T-cell (primary cell): ENCODE measurements at regions not wholly inside any gene's neighbourhood (a gene's known extent, or its start where the extent isn't known, plus 50 kb on each side); places are given as distances from the start of the nearest gene placed in this dataset.

ENCODE experiments used
- ATAC-seq, 4 experiments: fragments of 200-7000 bp in 3 of 4; fragments of 150-1000 bp in 1 of 4; cut with Tn5 transposase; replicated peaks in 1 of 4; 1 replicate in 3 of 4; 2 replicates in 1 of 4; pipeline ENCODE4 v1.10.0; 2021; ENCODE audit warnings: moderate library complexity in 3 of 4, mild to moderate bottlenecking in 2 of 4, moderate number of reproducible peaks in 1 of 4
- CTCF ChIA-PET, 2 donors: fragments of 300-600 bp; sonication (Branson Sonifier 250); formaldehyde crosslinking; loops; one replicate each; lab custom pipeline; 2022; ENCODE audit warnings: antibody characterized with exemption in 2 of 2; lab: Charles Lee
- POLR2A ChIA-PET, 2 donors: fragments of 300-600 bp; sonication (Branson Sonifier 250); formaldehyde crosslinking; loops; one replicate each; lab custom pipeline; 2022; ENCODE audit warnings: antibody characterized with exemption in 2 of 2; lab: Charles Lee
- DNase-seq, 35 experiments: peaks; one replicate each; pipeline versions ENCODE4 v3.0.0 to v3.0.0-alpha.2; 2013 to 2023
- H3K27ac ChIP-seq: one replicate; pipeline ENCODE4 v1.5.1; 2013; ENCODE audit warnings: low read length
- H3K27me3 ChIP-seq, 2 experiments: replicated peaks in 1 of 2; 1 replicate in 1 of 2; 2 replicates in 1 of 2; pipeline versions ENCODE4 v1.6.1 to v1.7.0; 2013; ENCODE audit warnings: low read length in 1 of 2, mixed read lengths in 1 of 2; ENCODE audit not compliant: control insufficient read depth in 2 of 2, insufficient read depth in 2 of 2; ENCODE audit errors: extremely low read depth in 1 of 2
- H3K36me3 ChIP-seq, 2 donors: 1 replicate in 1 of 2; 2 replicates in 1 of 2; pipeline versions ENCODE4 v1.6.1 to v1.7.0; 2013; ENCODE audit warnings: low read length in 1 of 2; ENCODE audit not compliant: control insufficient read depth in 2 of 2, insufficient read depth in 1 of 2; ENCODE audit errors: extremely low read depth in 1 of 2
- H3K4me1 ChIP-seq, 2 experiments: 1 replicate in 1 of 2; 2 replicates in 1 of 2; pipeline versions ENCODE4 v1.6.1 to v1.7.0; 2013; ENCODE audit warnings: low read length in 2 of 2, mixed read lengths in 1 of 2; ENCODE audit not compliant: insufficient read depth in 2 of 2, control insufficient read depth in 1 of 2; ENCODE audit errors: extremely low read depth in 1 of 2
- H3K4me3 ChIP-seq, 2 donors: 1 replicate in 1 of 2; 2 replicates in 1 of 2; pipeline versions ENCODE4 v1.5.1 to v1.7.0; 2013; ENCODE audit warnings: mild to moderate bottlenecking in 2 of 2, low read length in 1 of 2, moderate library complexity in 1 of 2; ENCODE audit not compliant: control insufficient read depth in 1 of 2; ENCODE audit errors: extremely low read depth in 1 of 2
- H3K9me3 ChIP-seq: 2 replicates; pipeline ENCODE4 v1.7.0; 2013
- H3K27ac Mint-ChIP-seq, 2 donors: one replicate each; pipeline ENCODE4 v1.8.0; 2020 to 2021; ENCODE audit warnings: mild to moderate bottlenecking in 2 of 2, mixed read lengths in 2 of 2
- H3K27me3 Mint-ChIP-seq, 2 donors: one replicate each; pipeline ENCODE4 v1.8.0; 2021 to 2022; ENCODE audit warnings: mixed read lengths in 2 of 2
- H3K36me3 Mint-ChIP-seq: one replicate; pipeline ENCODE4 v1.8.0; 2021; ENCODE audit warnings: mixed read lengths
- H3K4me1 Mint-ChIP-seq, 3 donors: one replicate each; pipeline ENCODE4 v1.8.0; 2020 to 2022; ENCODE audit warnings: mixed read lengths in 3 of 3, mild to moderate bottlenecking in 1 of 3
- H3K4me3 Mint-ChIP-seq, 3 donors: one replicate each; pipeline ENCODE4 v1.8.0; 2020 to 2022; ENCODE audit warnings: mild to moderate bottlenecking in 3 of 3, mixed read lengths in 3 of 3, moderate library complexity in 3 of 3
- H3K9me3 Mint-ChIP-seq, 3 donors: one replicate each; pipeline ENCODE4 v1.8.0; 2020 to 2022; ENCODE audit warnings: mixed read lengths in 3 of 3
- WGBS: methylation state at CpG from one replicate; pipeline ENCODE4 v1.1.5; 2013; ENCODE audit warnings: missing lambda C conversion rate; ENCODE audit not compliant: insufficient coverage; 5-methylcytosine and 5-hydroxymethylcytosine counted together

DNA sequence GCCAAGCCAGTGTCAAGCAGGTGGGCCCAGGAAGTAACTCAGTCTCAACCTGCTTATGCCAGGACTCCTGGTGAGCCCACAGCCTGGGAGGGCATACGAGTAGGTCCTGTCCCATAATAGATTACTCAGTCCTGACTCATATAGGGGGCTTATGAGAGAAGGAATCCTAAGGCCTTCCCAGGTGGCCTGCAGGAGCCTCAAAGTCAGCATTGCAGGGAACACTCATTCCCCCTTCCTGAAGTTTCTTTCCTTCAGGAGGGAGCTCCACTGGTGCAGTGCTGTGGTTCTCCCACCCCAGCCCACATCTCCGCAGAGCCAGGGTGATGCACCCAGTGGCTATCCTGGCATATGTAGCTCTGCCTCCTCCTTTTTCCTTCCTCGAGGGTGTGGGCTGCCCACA, 137.3 kb downstream of the ZIC5 start:
- Mint-ChIP-seq H3K27me3 (no peaks in the 10 kb centered on the region), H3K4me3 (no peak overlapping the region), H3K4me1 (peaks cover 2 to 9% (median 7%) of the 10 kb centered on the region in 3 donors), H3K9me3 (no peaks in the 10 kb centered on the region), H3K27ac (no peak overlapping the region), H3K36me3 (peaks cover 29% of the 10 kb centered on the region)
- DNase-seq (no peak), ATAC-seq (no peak)
- Histone ChIP-seq H3K27me3 (no peaks in the 10 kb centered on the region), H3K27ac (no peak overlapping the region), H3K4me3 (no peak overlapping the region), H3K9me3 (no peaks in the 10 kb centered on the region), H3K36me3 (no peaks in the 10 kb centered on the region), H3K4me1 (peaks cover 0 to 9% of the 10 kb centered on the region in 2 experiments)
- ChIA-PET POLR2A (no interaction called here), CTCF (interaction anchor here in 1 of 2 donors (0.6 kb wide), 1 partner anchor 498 kb away, joined by 3 read pairs; no protein-coding TSS in a partner anchor)
- 67% methylated on average over 1 of the region's 3 CpGs for WGBS

DNA sequence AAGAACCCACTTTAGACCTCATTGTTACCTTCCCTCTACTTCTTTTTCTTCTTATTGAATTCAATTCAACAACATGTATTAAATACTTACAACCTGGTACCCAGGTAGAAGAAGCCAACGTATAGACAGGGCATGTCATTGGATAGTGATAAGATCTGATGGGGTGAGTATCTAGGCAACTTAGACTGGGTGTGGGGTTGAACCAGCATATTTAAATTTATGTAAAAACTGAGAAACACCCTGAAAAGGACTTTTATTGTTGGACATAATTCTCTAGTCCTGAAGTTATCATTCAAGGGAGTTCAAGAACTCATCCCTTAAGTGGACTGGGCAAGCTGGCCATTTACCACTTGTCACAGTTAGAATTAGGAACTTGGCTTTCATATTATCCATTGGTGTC, 139.2 kb downstream of the ZIC5 start:
- no peak overlapping the region for H3K27ac Mint-ChIP-seq
- Histone ChIP-seq H3K27me3 (peaks cover 0 to 2% of the 10 kb centered on the region in 2 experiments), H3K4me3 (no peak overlapping the region), H3K9me3 (no peaks in the 10 kb centered on the region), H3K4me1 (peaks cover 0 to 9% of the 10 kb centered on the region in 2 experiments), H3K27ac (no peak overlapping the region), H3K36me3 (no peaks in the 10 kb centered on the region)
- ATAC-seq (no peak), DNase-seq (no peak)
- H3K27me3 Mint-ChIP-seq, result no peaks in the 10 kb centered on the region
- CTCF ChIA-PET, result interaction anchor here in 1 of 2 donors (0.6 kb wide), 1 partner anchor 1296 kb away, joined by 3 read pairs; no protein-coding TSS in a partner anchor
- H3K4me3 Mint-ChIP-seq, result no peak overlapping the region
- peaks cover 24% of the 10 kb centered on the region for H3K36me3 Mint-ChIP-seq
- peaks cover 2 to 9% (median 7%) of the 10 kb centered on the region in 3 donors for H3K4me1 Mint-ChIP-seq
- H3K9me3 Mint-ChIP-seq, result no peaks in the 10 kb centered on the region
- no CpG with 5 or more reads among the region's 1 CpG for WGBS
- POLR2A ChIA-PET, result no interaction called here

DNA sequence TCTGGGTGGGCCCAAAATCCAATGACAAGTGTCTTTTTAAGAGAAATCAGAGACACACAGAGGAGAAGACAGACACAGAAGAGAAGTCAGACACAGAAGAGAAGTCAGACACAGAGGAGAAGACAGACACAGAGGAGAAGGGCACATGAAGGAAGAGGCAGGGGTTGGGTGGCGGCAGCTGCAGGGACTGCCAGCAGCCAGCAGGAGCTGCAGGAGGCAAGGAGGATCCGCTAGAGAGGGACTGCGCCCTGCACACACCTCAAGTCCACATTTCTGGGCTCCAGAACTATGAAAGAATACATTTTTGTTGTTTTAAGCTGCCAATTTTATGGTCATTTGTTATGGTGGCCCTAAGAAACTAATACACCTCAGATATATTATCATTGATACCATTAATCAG, 140.6 kb downstream of the ZIC5 start:
- no peak for DNase-seq
- ChIA-PET CTCF (no interaction called here), POLR2A (no interaction called here)
- WGBS, result no CpG with 5 or more reads among the region's 3 CpGs
- H3K9me3 Mint-ChIP-seq, result no peaks in the 10 kb centered on the region
- Histone ChIP-seq H3K4me3 (no peak overlapping the region), H3K36me3 (no peaks in the 10 kb centered on the region), H3K27me3 (peaks cover 0 to 3% of the 10 kb centered on the region in 2 experiments), H3K9me3 (no peaks in the 10 kb centered on the region), H3K4me1 (peaks cover 0 to 9% of the 10 kb centered on the region in 2 experiments), H3K27ac (no peak overlapping the region)
- no peak overlapping the region for H3K27ac Mint-ChIP-seq
- peaks cover 26% of the 10 kb centered on the region for H3K36me3 Mint-ChIP-seq
- H3K4me3 Mint-ChIP-seq, result no peak overlapping the region
- H3K27me3 Mint-ChIP-seq, result no peaks in the 10 kb centered on the region
- ATAC-seq, result no peak
- peaks cover 2 to 9% (median 7%) of the 10 kb centered on the region in 3 donors for H3K4me1 Mint-ChIP-seq

DNA sequence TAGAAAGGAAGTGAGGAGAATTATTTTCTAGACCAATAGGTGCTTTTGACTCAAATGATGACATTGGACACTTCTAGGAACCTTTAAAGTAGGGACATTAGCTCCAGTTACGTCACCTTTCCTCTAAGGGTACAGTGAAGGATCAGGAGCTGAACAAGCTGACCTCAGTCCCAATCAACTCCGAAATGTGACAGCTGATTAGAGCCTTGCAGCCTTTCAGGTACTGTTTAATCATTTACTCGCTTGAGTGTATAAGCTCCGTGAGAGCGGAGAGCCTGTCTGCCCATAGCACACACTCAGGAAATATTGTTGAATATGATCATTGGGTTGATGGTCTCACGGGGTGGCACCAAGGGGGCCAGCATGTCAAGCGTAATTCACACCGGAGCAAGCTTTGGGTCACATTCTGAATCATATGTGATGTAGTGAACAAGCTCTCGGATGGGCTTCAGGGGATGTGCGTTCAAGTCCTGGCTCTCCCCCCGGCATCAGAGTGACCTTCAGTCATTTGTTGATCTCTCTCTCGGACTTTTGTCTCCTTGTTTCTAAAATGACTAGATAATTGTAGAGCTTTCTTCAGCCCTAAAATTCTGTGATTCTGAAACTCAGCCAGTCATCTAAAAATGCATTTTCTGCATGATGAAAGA, 141.9 kb downstream of the ZIC5 start:
- Histone ChIP-seq H3K27ac (no peak overlapping the region), H3K27me3 (peaks cover 0 to 3% of the 10 kb centered on the region in 2 experiments), H3K36me3 (no peaks in the 10 kb centered on the region), H3K9me3 (no peaks in the 10 kb centered on the region), H3K4me1 (no peaks in the 10 kb centered on the region), H3K4me3 (no peak overlapping the region)
- Mint-ChIP-seq H3K27ac (no peak overlapping the region), H3K9me3 (no peaks in the 10 kb centered on the region), H3K4me1 (peaks cover 0 to 5% (median 0%) of the 10 kb centered on the region in 3 donors), H3K36me3 (peaks cover 23% of the 10 kb centered on the region), H3K4me3 (no peak overlapping the region), H3K27me3 (no peaks in the 10 kb centered on the region)
- ATAC-seq (no peak), DNase-seq (no peak)
- 95% methylated on average over 6 of the region's 12 CpGs for WGBS
- CTCF ChIA-PET, result no interaction called here
- POLR2A ChIA-PET, result no interaction called here

DNA sequence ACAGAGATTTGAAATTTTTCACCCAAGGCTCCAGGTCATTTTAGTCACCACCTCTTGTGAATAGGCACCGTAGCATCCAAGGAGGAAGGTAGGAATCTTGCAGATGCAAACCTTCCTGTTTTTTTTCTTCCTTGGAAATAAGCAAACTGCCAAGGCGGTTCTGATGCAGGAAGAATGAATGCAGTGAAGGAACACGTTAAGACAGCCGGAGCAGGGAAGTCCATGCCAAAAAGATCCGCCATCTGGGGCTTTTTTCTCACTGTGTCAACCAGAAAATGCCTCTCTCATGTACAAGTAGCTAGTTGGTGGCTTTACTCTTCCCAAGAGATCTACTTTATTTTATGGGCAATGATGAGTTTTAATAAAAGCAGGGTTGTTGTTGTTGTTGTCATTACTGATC, 142.4 kb downstream of the ZIC5 start:
- H3K36me3 Mint-ChIP-seq, result peaks cover 20% of the 10 kb centered on the region

DNA sequence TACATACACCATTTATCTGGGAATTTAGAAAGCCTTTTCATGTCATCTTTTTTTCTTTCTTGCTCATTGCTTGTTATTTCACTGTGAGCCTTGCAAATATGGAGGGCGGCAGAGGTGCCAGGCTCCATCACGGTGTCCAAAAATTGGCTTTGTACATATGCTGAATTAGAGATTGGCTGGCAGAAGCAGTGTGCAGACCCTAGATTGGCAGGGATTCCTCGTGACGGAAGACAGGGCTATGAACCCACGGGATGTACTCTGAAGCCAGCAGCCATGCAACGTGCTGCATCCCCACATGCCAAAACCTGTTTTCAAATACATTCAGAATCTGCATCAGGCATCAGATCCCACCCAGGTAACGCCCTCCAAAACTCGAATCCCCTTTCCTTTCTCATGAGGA, 142.8 kb downstream of the ZIC5 start:
- H3K4me3 Mint-ChIP-seq, result no peak overlapping the region
- no peaks in the 10 kb centered on the region for H3K27me3 Mint-ChIP-seq
- ChIA-PET POLR2A (no interaction called here), CTCF (no interaction called here)
- peaks cover 20% of the 10 kb centered on the region for H3K36me3 Mint-ChIP-seq
- Histone ChIP-seq H3K27me3 (peaks cover 0 to 3% of the 10 kb centered on the region in 2 experiments), H3K4me1 (no peaks in the 10 kb centered on the region), H3K4me3 (no peak overlapping the region), H3K27ac (no peak overlapping the region), H3K36me3 (no peaks in the 10 kb centered on the region), H3K9me3 (no peaks in the 10 kb centered on the region)
- no peaks in the 10 kb centered on the region for H3K9me3 Mint-ChIP-seq
- peaks cover 0 to 2% (median 0%) of the 10 kb centered on the region in 3 donors for H3K4me1 Mint-ChIP-seq
- H3K27ac Mint-ChIP-seq, result no peak overlapping the region
- DNase-seq (no peak), ATAC-seq (no peak)
- WGBS, result 86% methylated on average over 5 of the region's 8 CpGs

More for the DNA sequence above, 142.4 kb downstream of the ZIC5 start:
- Mint-ChIP-seq H3K9me3 (no peaks in the 10 kb centered on the region), H3K27ac (no peak overlapping the region), H3K27me3 (no peaks in the 10 kb centered on the region), H3K4me1 (peaks cover 0 to 2% (median 0%) of the 10 kb centered on the region in 3 donors), H3K4me3 (no peak overlapping the region)
- Histone ChIP-seq H3K36me3 (no peaks in the 10 kb centered on the region), H3K4me3 (no peak overlapping the region), H3K4me1 (no peaks in the 10 kb centered on the region), H3K27ac (no peak overlapping the region), H3K9me3 (no peaks in the 10 kb centered on the region), H3K27me3 (peaks cover 0 to 3% of the 10 kb centered on the region in 2 experiments)
- ATAC-seq (no peak), DNase-seq (no peak)
- 100% methylated on average over 1 of the region's 5 CpGs for WGBS
- ChIA-PET CTCF (no interaction called here), POLR2A (no interaction called here)
